Keratinocyte (primary cell): ENCODE measurements at regions not wholly inside any gene's neighbourhood (a gene's known extent, or its start where the extent isn't known, plus 50 kb on each side); places are given as distances from the start of the nearest gene placed in this dataset.

Source experiments
- EZH2 ChIP-seq: IDR thresholded peaks from one replicate; pipeline ENCODE4 v1.6.1; 2012; ENCODE audit warnings: inconsistent platforms, mild to moderate bottlenecking, low read length, moderate library complexity
- TF ChIP-seq, protein P1 (sequence below), 3 experiments: IDR thresholded peaks in 1 of 3; conservative IDR thresholded peaks in 1 of 3; optimal IDR thresholded peaks in 1 of 3; 2 replicates in 2 of 3; 3 replicates in 1 of 3; pipeline versions ENCODE3 to v1.5.1; 2011; ENCODE audit warnings: low read length in 3 of 3, mild to moderate bottlenecking in 3 of 3, moderate library complexity in 2 of 3, control low read depth in 1 of 3, inconsistent platforms in 1 of 3; ENCODE audit not compliant: insufficient read depth in 2 of 3; ENCODE audit errors: extremely low read depth in 1 of 3

DNA sequence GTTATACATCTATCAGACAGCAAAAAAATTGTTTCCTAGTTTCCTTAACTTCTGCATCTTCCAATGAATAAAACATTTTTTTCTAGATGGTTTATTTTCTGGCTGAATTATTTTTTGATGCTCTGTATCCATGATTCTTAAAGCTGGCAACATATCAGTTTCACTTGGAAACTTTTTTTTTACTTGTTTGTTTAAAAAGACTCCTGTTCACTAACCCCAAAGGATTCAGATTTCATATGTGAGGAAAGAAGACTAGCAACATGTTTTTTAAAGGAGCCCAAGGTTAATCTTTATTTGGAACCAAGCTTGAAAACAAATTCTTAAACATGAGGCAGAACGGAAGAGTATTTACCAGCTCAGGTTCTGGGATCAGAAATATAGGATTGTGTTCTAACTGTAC, 632.3 kb downstream of the SLITRK6 start:
- TF ChIP-seq, protein P1, sequence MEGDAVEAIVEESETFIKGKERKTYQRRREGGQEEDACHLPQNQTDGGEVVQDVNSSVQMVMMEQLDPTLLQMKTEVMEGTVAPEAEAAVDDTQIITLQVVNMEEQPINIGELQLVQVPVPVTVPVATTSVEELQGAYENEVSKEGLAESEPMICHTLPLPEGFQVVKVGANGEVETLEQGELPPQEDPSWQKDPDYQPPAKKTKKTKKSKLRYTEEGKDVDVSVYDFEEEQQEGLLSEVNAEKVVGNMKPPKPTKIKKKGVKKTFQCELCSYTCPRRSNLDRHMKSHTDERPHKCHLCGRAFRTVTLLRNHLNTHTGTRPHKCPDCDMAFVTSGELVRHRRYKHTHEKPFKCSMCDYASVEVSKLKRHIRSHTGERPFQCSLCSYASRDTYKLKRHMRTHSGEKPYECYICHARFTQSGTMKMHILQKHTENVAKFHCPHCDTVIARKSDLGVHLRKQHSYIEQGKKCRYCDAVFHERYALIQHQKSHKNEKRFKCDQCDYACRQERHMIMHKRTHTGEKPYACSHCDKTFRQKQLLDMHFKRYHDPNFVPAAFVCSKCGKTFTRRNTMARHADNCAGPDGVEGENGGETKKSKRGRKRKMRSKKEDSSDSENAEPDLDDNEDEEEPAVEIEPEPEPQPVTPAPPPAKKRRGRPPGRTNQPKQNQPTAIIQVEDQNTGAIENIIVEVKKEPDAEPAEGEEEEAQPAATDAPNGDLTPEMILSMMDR (optimal IDR thresholded peaks at IDR 0.05 in 1 of 3, IDR thresholded peaks at IDR 0.05 in 1 of 3, conservative IDR thresholded peaks at IDR 0.05 in 1 of 3; ENCODE audit: extremely low read depth in 1 of 3, insufficient read depth in 2 of 3, low read length in 3 of 3), result no peak
- no peak for TF ChIP-seq EZH2
